ENCODE measurements at regions not wholly inside any gene's neighbourhood (a gene's known extent, or its start where the extent isn't known, plus 50 kb on each side); places are given as distances from the start of the nearest gene placed in this dataset.

DNA sequence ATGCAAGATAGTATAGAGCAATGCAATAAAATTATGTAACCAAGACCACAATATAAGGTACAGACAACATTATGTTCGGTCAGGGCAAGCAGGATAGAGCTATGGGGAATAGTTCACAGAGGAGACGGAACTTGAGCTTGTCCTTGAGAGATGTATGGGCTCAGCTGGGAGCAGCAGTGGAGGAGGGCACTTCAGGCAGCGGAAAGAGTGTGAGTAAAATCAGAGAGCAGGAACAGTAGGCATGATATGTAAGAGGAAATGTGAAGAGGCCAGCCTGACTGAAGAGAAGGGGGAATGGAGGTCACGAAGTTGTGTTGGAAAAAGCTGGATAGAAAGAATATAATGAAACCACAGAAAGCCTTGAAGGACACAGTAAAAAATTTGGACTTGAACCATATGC is 217.2 kb upstream of the NOCT start:
- H3K4me1 ChIP-seq, result no peaks in the 10 kb centered on the region
- TF ChIP-seq, protein P1, sequence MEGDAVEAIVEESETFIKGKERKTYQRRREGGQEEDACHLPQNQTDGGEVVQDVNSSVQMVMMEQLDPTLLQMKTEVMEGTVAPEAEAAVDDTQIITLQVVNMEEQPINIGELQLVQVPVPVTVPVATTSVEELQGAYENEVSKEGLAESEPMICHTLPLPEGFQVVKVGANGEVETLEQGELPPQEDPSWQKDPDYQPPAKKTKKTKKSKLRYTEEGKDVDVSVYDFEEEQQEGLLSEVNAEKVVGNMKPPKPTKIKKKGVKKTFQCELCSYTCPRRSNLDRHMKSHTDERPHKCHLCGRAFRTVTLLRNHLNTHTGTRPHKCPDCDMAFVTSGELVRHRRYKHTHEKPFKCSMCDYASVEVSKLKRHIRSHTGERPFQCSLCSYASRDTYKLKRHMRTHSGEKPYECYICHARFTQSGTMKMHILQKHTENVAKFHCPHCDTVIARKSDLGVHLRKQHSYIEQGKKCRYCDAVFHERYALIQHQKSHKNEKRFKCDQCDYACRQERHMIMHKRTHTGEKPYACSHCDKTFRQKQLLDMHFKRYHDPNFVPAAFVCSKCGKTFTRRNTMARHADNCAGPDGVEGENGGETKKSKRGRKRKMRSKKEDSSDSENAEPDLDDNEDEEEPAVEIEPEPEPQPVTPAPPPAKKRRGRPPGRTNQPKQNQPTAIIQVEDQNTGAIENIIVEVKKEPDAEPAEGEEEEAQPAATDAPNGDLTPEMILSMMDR (IDR thresholded peaks at IDR 0.05), result no peak
- no peak for TF ChIP-seq POLR2A (IDR thresholded peaks at IDR 0.05)
- 62% methylated on average over 4 of the region's 4 CpGs for WGBS, 2 donors
- H3K36me3 ChIP-seq (replicated peaks in 1 of 2; ENCODE audit: insufficient read depth in 1 of 2, low read depth in 2 of 2), result no peaks in the 10 kb centered on the region
- no peaks in the 10 kb centered on the region for H3K9me3 ChIP-seq
- no peak for DNase-seq
- H3K27ac ChIP-seq, result no peak overlapping the region
- intact Hi-C loops (cut with DNase I), result no loop called here
- no peak overlapping the region for H3K4me3 ChIP-seq
- ATAC-seq, result no peak
- no peaks in the 10 kb centered on the region for H3K27me3 ChIP-seq

DNA sequence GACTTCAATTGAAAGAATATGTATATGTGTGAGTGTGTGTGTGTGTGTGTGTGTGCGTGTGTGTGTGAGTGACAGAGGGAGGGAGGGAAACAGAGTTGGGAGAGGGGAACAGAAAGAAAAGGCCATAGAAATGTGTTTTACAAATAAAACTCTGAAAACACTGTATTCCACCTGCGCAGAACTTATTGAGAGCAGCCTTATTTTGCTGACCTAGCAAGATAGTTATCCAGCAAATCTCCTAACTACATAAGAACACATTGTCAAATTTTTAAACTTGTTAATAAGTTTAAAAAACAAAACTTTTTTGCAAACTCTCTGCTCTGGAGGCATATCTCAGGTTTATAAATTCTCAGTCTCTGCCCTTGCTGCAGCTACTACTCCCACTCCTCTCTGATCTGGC is 217.9 kb upstream of the NOCT start:
- ATAC-seq, result no peak
- H3K9me3 ChIP-seq, result no peaks in the 10 kb centered on the region
- TF ChIP-seq, protein P1 (IDR thresholded peaks at IDR 0.05), result no peak
- TF ChIP-seq POLR2A (IDR thresholded peaks at IDR 0.05), result no peak
- WGBS, 2 donors, result 68 to 78% methylated on average over 2 of the region's 2 CpGs
- no peak overlapping the region for H3K4me3 ChIP-seq
- no peaks in the 10 kb centered on the region for H3K36me3 ChIP-seq (replicated peaks in 1 of 2; ENCODE audit: insufficient read depth in 1 of 2, low read depth in 2 of 2)
- H3K27me3 ChIP-seq, result no peaks in the 10 kb centered on the region
- H3K27ac ChIP-seq, result no peak overlapping the region
- H3K4me1 ChIP-seq, result no peaks in the 10 kb centered on the region
- DNase-seq, result no peak
- intact Hi-C loops (cut with DNase I), result no loop called here

DNA sequence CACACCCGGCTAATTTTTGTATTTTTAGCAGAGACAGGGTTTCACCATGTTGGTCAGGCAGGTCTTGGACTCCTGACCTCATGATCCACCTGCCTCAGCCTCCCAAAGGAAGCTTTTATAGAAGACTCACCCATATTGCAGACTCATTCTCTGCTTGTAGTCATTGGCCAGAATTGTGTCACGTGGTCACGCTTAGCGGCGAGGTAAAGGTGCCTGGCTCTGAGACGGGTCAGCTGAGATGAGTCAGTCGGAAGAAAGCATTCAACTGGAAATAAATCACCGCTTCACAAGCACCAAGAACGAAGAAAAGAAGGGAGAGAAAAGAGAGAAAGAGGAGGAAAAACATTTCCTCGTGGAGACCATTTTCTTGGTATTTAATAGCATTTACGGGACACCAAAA is 218.8 kb upstream of the NOCT start:
- no peak for TF ChIP-seq POLR2A (IDR thresholded peaks at IDR 0.05)
- TF ChIP-seq, protein P1 (IDR thresholded peaks at IDR 0.05), result no peak
- intact Hi-C loops (cut with DNase I), result no loop called here
- 78% methylated on average over 11 of the region's 11 CpGs for WGBS, 2 donors
- H3K36me3 ChIP-seq (replicated peaks in 1 of 2; ENCODE audit: insufficient read depth in 1 of 2, low read depth in 2 of 2), result no peaks in the 10 kb centered on the region
- H3K27me3 ChIP-seq, result no peaks in the 10 kb centered on the region
- H3K9me3 ChIP-seq, result no peaks in the 10 kb centered on the region
- H3K4me3 ChIP-seq, result no peak overlapping the region
- H3K27ac ChIP-seq, result no peak overlapping the region
- no peak for DNase-seq
- H3K4me1 ChIP-seq, result no peaks in the 10 kb centered on the region
- ATAC-seq, result no peak

DNA sequence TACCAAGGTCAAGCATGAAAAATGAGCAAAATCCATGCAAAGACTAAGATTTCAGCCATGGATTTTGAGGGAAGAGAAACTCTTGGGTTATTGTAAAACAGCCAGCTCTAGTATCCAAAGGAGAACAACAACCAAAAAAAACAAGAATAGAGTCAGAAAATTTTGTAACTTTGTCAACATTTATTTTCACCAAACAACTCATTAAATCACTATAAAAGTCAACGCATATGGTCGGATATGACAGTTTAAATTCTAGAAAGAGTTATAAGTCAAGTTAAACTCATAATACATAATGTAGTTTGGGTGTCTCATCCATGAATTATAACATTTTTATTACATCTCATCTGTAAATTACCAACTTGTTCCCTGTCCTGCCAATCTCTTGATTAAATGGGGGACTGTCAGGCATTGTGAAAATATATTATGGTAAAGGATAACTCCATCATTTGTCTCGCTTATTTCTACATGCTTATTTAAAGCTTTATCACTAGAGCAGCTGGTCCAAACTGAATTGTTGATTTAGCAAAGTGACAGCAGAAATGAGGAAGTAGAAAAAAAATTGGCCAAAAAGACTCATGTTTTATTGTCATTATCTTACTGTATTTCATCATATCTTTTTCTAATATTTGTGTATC is 224.8 kb upstream of the NOCT start:
- no peak overlapping the region for H3K4me3 ChIP-seq
- H3K27ac ChIP-seq, result no peak overlapping the region
- DNase-seq, result no peak
- no peaks in the 10 kb centered on the region for H3K36me3 ChIP-seq (replicated peaks in 1 of 2; ENCODE audit: insufficient read depth in 1 of 2, low read depth in 2 of 2)
- no peaks in the 10 kb centered on the region for H3K4me1 ChIP-seq
- no peak for TF ChIP-seq POLR2A (IDR thresholded peaks at IDR 0.05)
- TF ChIP-seq, protein P1 (IDR thresholded peaks at IDR 0.05), result no peak
- no peak for ATAC-seq
- H3K27me3 ChIP-seq, result no peaks in the 10 kb centered on the region
- intact Hi-C loops (cut with DNase I), result no loop called here
- no peaks in the 10 kb centered on the region for H3K9me3 ChIP-seq
- WGBS, 2 donors, result 54 to 59% methylated on average over 3 of the region's 3 CpGs

DNA sequence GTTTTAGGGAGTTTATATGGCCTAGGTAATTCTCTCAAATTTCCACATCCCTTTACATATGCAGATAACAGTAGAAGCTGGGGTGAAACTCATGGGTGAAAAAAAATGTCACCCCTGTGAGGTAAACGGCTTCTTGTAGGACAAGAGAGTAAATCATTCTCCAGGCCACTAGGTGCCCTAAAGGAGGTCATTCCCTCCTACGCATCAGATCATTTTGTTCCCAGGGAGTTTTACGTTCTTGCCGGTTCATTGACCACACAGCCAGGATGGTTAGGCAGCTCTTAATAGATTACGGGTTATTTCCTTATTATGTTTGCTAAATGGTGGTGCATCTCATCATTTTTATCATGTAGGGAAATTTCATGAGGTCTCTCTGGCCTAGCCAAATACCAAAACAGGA is 225.8 kb upstream of the NOCT start:
- 67 to 74% methylated on average over 5 of the region's 5 CpGs for WGBS, 2 donors
- Histone ChIP-seq H3K9me3 (no peaks in the 10 kb centered on the region), H3K36me3 (replicated peaks in 1 of 2; ENCODE audit: insufficient read depth in 1 of 2, low read depth in 2 of 2) (no peaks in the 10 kb centered on the region), H3K4me1 (no peaks in the 10 kb centered on the region), H3K4me3 (no peak overlapping the region), H3K27me3 (no peaks in the 10 kb centered on the region), H3K27ac (no peak overlapping the region)
- DNase-seq (peak in 1 of 4 donors; percentile 4), ATAC-seq (no peak)
- TF ChIP-seq POLR2A (IDR thresholded peaks at IDR 0.05), result no peak
- TF ChIP-seq, protein P1 (IDR thresholded peaks at IDR 0.05), result no peak
- intact Hi-C loops (cut with DNase I), result no loop called here
